Endothelial cell of umbilical vein (primary cell): ENCODE measurements at regions not wholly inside any gene's neighbourhood (a gene's known extent, or its start where the extent isn't known, plus 50 kb on each side); places are given as distances from the start of the nearest gene placed in this dataset.

Experiments used
- EZH2 ChIP-seq: IDR thresholded peaks from 2 replicates; pipeline ENCODE4 v1.6.1; 2012; ENCODE audit warnings: borderline replicate concordance, low read depth, mild to moderate bottlenecking, moderate library complexity, low read length, inconsistent platforms; ENCODE audit not compliant: severe bottlenecking
- FOS ChIP-seq: IDR thresholded peaks from 2 replicates; pipeline ENCODE4 v1.6.1; 2011; ENCODE audit warnings: mild to moderate bottlenecking, low read length, moderate library complexity, borderline replicate concordance; ENCODE audit not compliant: insufficient read depth
- JUN ChIP-seq: IDR thresholded peaks from 2 replicates; pipeline ENCODE4 v1.6.1; 2011; ENCODE audit warnings: borderline replicate concordance, low read depth; ENCODE audit not compliant: insufficient read length, insufficient read depth
- MYC ChIP-seq: IDR thresholded peaks from one replicate; pipeline ENCODE4 v1.6.1; 2011; ENCODE audit warnings: mild to moderate bottlenecking, low read depth, low read length
- POLR2A ChIP-seq: IDR thresholded peaks from 2 replicates; pipeline ENCODE4 v1.6.1; 2012; ENCODE audit warnings: low read depth, mild to moderate bottlenecking, control low read depth, low read length
- POLR2AphosphoS5 ChIP-seq: IDR thresholded peaks from 2 replicates; pipeline ENCODE4 v1.6.1; 2012; ENCODE audit warnings: low read depth, mild to moderate bottlenecking, control low read depth, low read length, moderate library complexity; ENCODE audit not compliant: insufficient read depth
- TF ChIP-seq, protein P1 (sequence below): IDR thresholded peaks from 2 replicates; pipeline ENCODE4 v1.6.1; 2011; ENCODE audit not compliant: insufficient read depth, insufficient read length
- TF ChIP-seq, protein P2 (sequence below), 2 donors: IDR thresholded peaks; 1 replicate in 1 of 2; 2 replicates in 1 of 2; pipeline ENCODE4 v1.5.1; 2011; ENCODE audit warnings: low read length in 2 of 2, mild to moderate bottlenecking in 2 of 2, moderate library complexity in 2 of 2, control low read depth in 1 of 2, inconsistent platforms in 1 of 2, low read depth in 1 of 2; ENCODE audit not compliant: insufficient read depth in 1 of 2; ENCODE audit errors: extremely low read depth in 1 of 2

DNA sequence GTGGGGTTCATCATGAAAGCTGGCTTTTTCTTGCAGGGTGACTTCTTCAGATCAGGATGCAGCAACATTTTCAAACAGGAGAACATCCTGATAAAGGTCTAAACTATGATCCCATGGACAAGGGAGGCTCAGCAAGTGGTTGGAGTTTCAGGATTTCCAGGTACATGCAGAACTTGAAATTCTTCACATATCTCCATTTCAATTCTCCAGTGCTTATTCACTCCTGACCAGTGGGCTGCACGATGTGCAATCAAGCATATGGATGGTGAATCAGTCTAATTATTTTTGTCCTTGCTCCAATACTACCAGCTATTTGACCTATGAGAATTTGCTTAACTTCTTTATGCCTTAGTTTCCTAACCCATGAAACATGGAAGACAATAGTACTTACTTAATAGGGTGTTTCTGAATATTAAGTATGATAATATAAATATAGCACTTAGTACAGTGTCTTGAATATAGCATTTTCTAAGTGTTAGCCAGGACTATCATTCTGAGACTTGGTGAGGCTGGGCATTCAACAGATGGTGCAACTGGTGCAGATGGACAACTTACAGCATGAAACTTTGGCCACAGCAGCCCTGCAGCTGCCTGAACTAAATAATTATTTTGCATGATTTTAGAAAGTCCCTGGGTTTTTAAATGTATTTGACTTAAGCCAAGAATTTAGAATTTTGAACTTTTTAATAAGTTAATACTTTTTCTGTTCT, 92.4 kb downstream of the HPGD start:
- TF ChIP-seq, protein P1, sequence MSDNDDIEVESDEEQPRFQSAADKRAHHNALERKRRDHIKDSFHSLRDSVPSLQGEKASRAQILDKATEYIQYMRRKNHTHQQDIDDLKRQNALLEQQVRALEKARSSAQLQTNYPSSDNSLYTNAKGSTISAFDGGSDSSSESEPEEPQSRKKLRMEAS, result no peak
- TF ChIP-seq EZH2 (no peak), POLR2A (no peak), JUN (no peak), MYC (no peak), POLR2AphosphoS5 (no peak), FOS (no peak)
- TF ChIP-seq, protein P2, sequence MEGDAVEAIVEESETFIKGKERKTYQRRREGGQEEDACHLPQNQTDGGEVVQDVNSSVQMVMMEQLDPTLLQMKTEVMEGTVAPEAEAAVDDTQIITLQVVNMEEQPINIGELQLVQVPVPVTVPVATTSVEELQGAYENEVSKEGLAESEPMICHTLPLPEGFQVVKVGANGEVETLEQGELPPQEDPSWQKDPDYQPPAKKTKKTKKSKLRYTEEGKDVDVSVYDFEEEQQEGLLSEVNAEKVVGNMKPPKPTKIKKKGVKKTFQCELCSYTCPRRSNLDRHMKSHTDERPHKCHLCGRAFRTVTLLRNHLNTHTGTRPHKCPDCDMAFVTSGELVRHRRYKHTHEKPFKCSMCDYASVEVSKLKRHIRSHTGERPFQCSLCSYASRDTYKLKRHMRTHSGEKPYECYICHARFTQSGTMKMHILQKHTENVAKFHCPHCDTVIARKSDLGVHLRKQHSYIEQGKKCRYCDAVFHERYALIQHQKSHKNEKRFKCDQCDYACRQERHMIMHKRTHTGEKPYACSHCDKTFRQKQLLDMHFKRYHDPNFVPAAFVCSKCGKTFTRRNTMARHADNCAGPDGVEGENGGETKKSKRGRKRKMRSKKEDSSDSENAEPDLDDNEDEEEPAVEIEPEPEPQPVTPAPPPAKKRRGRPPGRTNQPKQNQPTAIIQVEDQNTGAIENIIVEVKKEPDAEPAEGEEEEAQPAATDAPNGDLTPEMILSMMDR (IDR thresholded peaks at IDR 0.05; ENCODE audit: extremely low read depth in 1 of 2, insufficient read depth in 1 of 2, low read depth in 1 of 2, low read length in 2 of 2), result no peak
